Bronchial epithelial cell (primary cell): ENCODE measurements at regions not wholly inside any gene's neighbourhood (a gene's known extent, or its start where the extent isn't known, plus 50 kb on each side); places are given as distances from the start of the nearest gene placed in this dataset.

ENCODE experiments used
- DNase-seq: peaks from one replicate; pipeline ENCODE4 v3.0.0-alpha.2; 2010; ENCODE audit warnings: low read depth
- FAIRE-seq: peaks from 2 replicates; lab custom pipeline; 2011; peaks lifted over from hg19 to GRCh38; lab: Jason Lieb, UNC
- H3K27me3 ChIP-seq: 2 replicates; pipeline ENCODE4 v1.5.1; 2011; ENCODE audit warnings: low read length; ENCODE audit not compliant: control insufficient read depth, insufficient read depth
- H3K36me3 ChIP-seq: 2 replicates; pipeline ENCODE4 v1.5.1; 2011; ENCODE audit warnings: low read length; ENCODE audit not compliant: control insufficient read depth, insufficient read depth
- H3K4me3 ChIP-seq: 2 replicates; pipeline ENCODE4 v1.5.1; 2011; ENCODE audit warnings: mild to moderate bottlenecking, low read depth, low read length, control low read depth
- CTCF ChIP-seq: IDR thresholded peaks from 2 replicates; pipeline ENCODE4 v1.5.1; 2011; ENCODE audit warnings: mild to moderate bottlenecking, moderate library complexity, low read length, control low read depth, inconsistent platforms; ENCODE audit not compliant: insufficient read depth, severe bottlenecking

GRCh38 chrX:76657499-76657898 lies 230.0 kb downstream of the MAGEE1 start:
- no peaks in the 10 kb centered on the region for H3K36me3 ChIP-seq
- no peak for FAIRE-seq
- no peak for DNase-seq

More at GRCh38 chrX:76657499-76657898, 230.0 kb downstream of the MAGEE1 start:
- no peaks in the 10 kb centered on the region for H3K27me3 ChIP-seq
- TF ChIP-seq CTCF: no peak
- H3K4me3 ChIP-seq: no peak overlapping the region
